GM12878 (cell line): ENCODE measurements at regions not wholly inside any gene's neighbourhood (a gene's known extent, or its start where the extent isn't known, plus 50 kb on each side); places are given as distances from the start of the nearest gene placed in this dataset.

Experiments used
- ATAC-seq: fragments of 200-7000 bp; cut with Tn5 transposase; 3 replicates; pipeline ENCODE4 v1.9.1; 2020; ENCODE audit warnings: mild to moderate bottlenecking, moderate library complexity
- BruUV-seq: library from RNA; stranded (reverse); fragments of 400-500 nt; replicated peaks from 2 replicates; lab custom pipeline; 2021; lab: Mats Ljungman, UMichigan
- CTCF ChIA-PET: fragments of 300-600 bp; sonication (Branson Sonifier 250); formaldehyde crosslinking; extraction: SDS; loops from one replicate; lab custom pipeline; 2021; ENCODE audit warnings: inconsistent platforms; lab: Yijun Ruan, JAX
- POLR2A ChIA-PET: fragments of 350-600 bp; formaldehyde crosslinking; extraction: SDS; loops from one replicate; lab custom pipeline; 2021; ENCODE audit warnings: inconsistent platforms; lab: Charles Lee
- RAD21 ChIA-PET: fragments of 300-600 bp; sonication (Branson Sonifier 250); formaldehyde crosslinking; loops from one replicate; lab custom pipeline; 2023; ENCODE audit warnings: antibody characterized with exemption; ENCODE audit not compliant: unreplicated experiment; lab: Charles Lee
- SMC1A ChIA-PET: fragments of 300-600 bp; sonication (Branson Sonifier 250); formaldehyde crosslinking; loops from one replicate; lab custom pipeline; 2023; ENCODE audit not compliant: unreplicated experiment, uncharacterized antibody; lab: Charles Lee
- DNase-seq: peaks from one replicate; pipeline ENCODE4 v3.0.0-alpha.2; 2011; ENCODE audit warnings: low read depth, low spot score
- FAIRE-seq: peaks from 3 replicates; lab custom pipeline; 2011; peaks lifted over from hg19 to GRCh38; lab: Jason Lieb, UNC
- H2AFZ ChIP-seq: 2 replicates; pipeline ENCODE4 v1.6.0; 2011; ENCODE audit warnings: low read depth, low read length, control low read depth; ENCODE audit not compliant: control insufficient read depth
- H3K27ac ChIP-seq: 2 replicates; pipeline ENCODE4 v1.5.1; 2011; ENCODE audit warnings: control low read depth; ENCODE audit not compliant: control insufficient read depth, insufficient read depth
- H3K27me3 ChIP-seq, 2 experiments: replicated peaks in 1 of 2; 2 replicates each; pipeline versions ENCODE4 v1.6.0 to v1.6.1; 2011; ENCODE audit warnings: low read length in 1 of 2; ENCODE audit not compliant: control insufficient read depth in 2 of 2, insufficient read depth in 2 of 2
- H3K36me3 ChIP-seq, 2 experiments: 2 replicates each; pipeline ENCODE4 v1.5.1; 2011; ENCODE audit warnings: low read length in 1 of 2; ENCODE audit not compliant: control insufficient read depth in 2 of 2, insufficient read depth in 2 of 2
- H3K4me1 ChIP-seq: 2 replicates; pipeline ENCODE4 v1.6.1; 2011; ENCODE audit warnings: mild to moderate bottlenecking, low read length, moderate library complexity, mixed read lengths; ENCODE audit not compliant: control insufficient read depth, insufficient read depth
- H3K4me2 ChIP-seq: 2 replicates; pipeline ENCODE4 v1.6.0; 2011; ENCODE audit warnings: control low read depth; ENCODE audit not compliant: control insufficient read depth, insufficient read depth
- H3K4me3 ChIP-seq: fragments of 200-600 bp; sonication (generic); 2 replicates; pipeline ENCODE4 v1.5.1; 2016
- H3K79me2 ChIP-seq: 2 replicates; pipeline ENCODE4 v1.6.0; 2011; ENCODE audit warnings: low read length; ENCODE audit not compliant: control insufficient read depth, insufficient read depth
- H3K9ac ChIP-seq: 2 replicates; pipeline ENCODE4 v1.8.0; 2011; ENCODE audit warnings: low read length, control low read depth, mixed read lengths; ENCODE audit not compliant: control insufficient read depth, insufficient read depth
- H3K9me3 ChIP-seq: replicated peaks from 3 replicates; pipeline ENCODE4 v1.5.1; 2011; ENCODE audit warnings: mild to moderate bottlenecking, low read length; ENCODE audit not compliant: control insufficient read depth, insufficient read depth
- H4K20me1 ChIP-seq: 2 replicates; pipeline ENCODE4 v1.6.0; 2011; ENCODE audit not compliant: control insufficient read depth, insufficient read depth
- ATF7 ChIP-seq: fragments of 450-650 bp; IDR thresholded peaks from 2 replicates; pipeline ENCODE4 v1.6.1; 2016; ENCODE audit warnings: low read depth, mild to moderate bottlenecking
- CBX5 ChIP-seq: sonication (generic); IDR thresholded peaks from 2 replicates; pipeline ENCODE4 v1.6.1; 2016; ENCODE audit warnings: low read depth, moderate library complexity, mild to moderate bottlenecking, inconsistent platforms
- EGR1 ChIP-seq, 2 experiments: IDR thresholded peaks; 1 replicate in 1 of 2; 2 replicates in 1 of 2; pipeline ENCODE4 v1.6.1; 2011 to 2012; ENCODE audit warnings: low read depth in 2 of 2, low read length in 2 of 2, borderline replicate concordance in 1 of 2, mild to moderate bottlenecking in 1 of 2, moderate library complexity in 1 of 2
- MTA2 ChIP-seq: fragments of 450-650 bp; IDR thresholded peaks from 2 replicates; pipeline ENCODE4 v1.6.1; 2016; ENCODE audit warnings: low read depth, mild to moderate bottlenecking, moderate library complexity
- POLR2AphosphoS5 ChIP-seq: IDR thresholded peaks from 2 replicates; pipeline ENCODE4 v1.6.1; 2011; ENCODE audit warnings: mild to moderate bottlenecking, low read length, inconsistent platforms
- ZNF384 ChIP-seq: IDR thresholded peaks from 2 replicates; pipeline ENCODE4 v1.6.1; 2012; ENCODE audit warnings: low read depth, mild to moderate bottlenecking, low read length, improper control_type of control experiment, borderline replicate concordance
- WGBS: methylation state at CpG from one replicate; pipeline ENCODE4 v1.1.6; 2016; ENCODE audit warnings: low lambda C conversion rate; ENCODE audit not compliant: insufficient replicate concordance, insufficient coverage; ENCODE audit errors: missing lambda C conversion rate; 5-methylcytosine and 5-hydroxymethylcytosine counted together
- in situ Hi-C: fragments of 300-500 bp; cut with MboI; formaldehyde crosslinking; loops from 9 replicates; pipeline ENCODE4 v1.14.3; 2018; ENCODE audit warnings: mixed read lengths
- intact Hi-C: fragments of 100-400 bp; cut with micrococcal nuclease; formaldehyde crosslinking; loops from one replicate; pipeline ENCODE4 v1.14.2; 2022; ENCODE audit not compliant: unreplicated experiment
- TF ChIP-seq, protein P1 (sequence below): fragments of 450-650 bp; IDR thresholded peaks from 2 replicates; pipeline ENCODE4 v1.6.1; 2017; ENCODE audit warnings: mild to moderate bottlenecking, low read depth, inconsistent platforms; ENCODE audit not compliant: poor library complexity, severe bottlenecking

- H3K9me3 ChIP-seq, result peaks cover 2% of the 10 kb centered on the region; the same call in 1 of the 3 replicates
- H3K4me2 ChIP-seq, result no peak overlapping the region
- no TSS peak for BruUV-seq
- no peak overlapping the region for H3K4me3 ChIP-seq
- H3K36me3 ChIP-seq, result no peaks in the 10 kb centered on the region
- no peak for DNase-seq
- no peak for ATAC-seq
- RAD21 ChIA-PET, result no interaction called here
- no peak overlapping the region for H2AFZ ChIP-seq
- H4K20me1 ChIP-seq, result no peaks in the 10 kb centered on the region
- POLR2A ChIA-PET, result interaction anchor here (0.5 kb wide), 1 partner anchor 699 kb away, joined by 3 read pairs; no protein-coding TSS in a partner anchor
- TF ChIP-seq, protein P1, sequence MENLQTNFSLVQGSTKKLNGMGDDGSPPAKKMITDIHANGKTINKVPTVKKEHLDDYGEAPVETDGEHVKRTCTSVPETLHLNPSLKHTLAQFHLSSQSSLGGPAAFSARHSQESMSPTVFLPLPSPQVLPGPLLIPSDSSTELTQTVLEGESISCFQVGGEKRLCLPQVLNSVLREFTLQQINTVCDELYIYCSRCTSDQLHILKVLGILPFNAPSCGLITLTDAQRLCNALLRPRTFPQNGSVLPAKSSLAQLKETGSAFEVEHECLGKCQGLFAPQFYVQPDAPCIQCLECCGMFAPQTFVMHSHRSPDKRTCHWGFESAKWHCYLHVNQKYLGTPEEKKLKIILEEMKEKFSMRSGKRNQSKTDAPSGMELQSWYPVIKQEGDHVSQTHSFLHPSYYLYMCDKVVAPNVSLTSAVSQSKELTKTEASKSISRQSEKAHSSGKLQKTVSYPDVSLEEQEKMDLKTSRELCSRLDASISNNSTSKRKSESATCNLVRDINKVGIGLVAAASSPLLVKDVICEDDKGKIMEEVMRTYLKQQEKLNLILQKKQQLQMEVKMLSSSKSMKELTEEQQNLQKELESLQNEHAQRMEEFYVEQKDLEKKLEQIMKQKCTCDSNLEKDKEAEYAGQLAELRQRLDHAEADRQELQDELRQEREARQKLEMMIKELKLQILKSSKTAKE, result no peak
- TF ChIP-seq EGR1 (IDR thresholded peaks at IDR 0.05; ENCODE audit: borderline replicate concordance in 1 of 2, low read depth in 2 of 2, low read length in 2 of 2) (no peak), ATF7 (no peak), ZNF384 (no peak), MTA2 (no peak), POLR2AphosphoS5 (no peak), CBX5 (no peak)
- intact Hi-C loops, result no loop called here
- in situ Hi-C loops, result no loop called here
- FAIRE-seq, result no peak
- H3K9ac ChIP-seq, result no peak overlapping the region
- no peaks in the 10 kb centered on the region for H3K79me2 ChIP-seq
- H3K4me1 ChIP-seq, result no peaks in the 10 kb centered on the region
- SMC1A ChIA-PET, result interaction anchor here (0.8 to 1.4 kb wide), 2 partner anchors 9 to 122 kb away, joined by 3 to 4 read pairs; no protein-coding TSS in a partner anchor
- CTCF ChIA-PET, result interaction anchor here (0.9 to 1.0 kb wide), 2 partner anchors 8 to 47 kb away, joined by 3 read pairs; no protein-coding TSS in a partner anchor
- 29% methylated on average over 6 of the region's 6 CpGs for WGBS
- no peak overlapping the region for H3K27ac ChIP-seq
- H3K27me3 ChIP-seq, result no peaks in the 10 kb centered on the region
Measured at GRCh38 chr10:44240584-44241205, 144.2 kb downstream of the CXCL12 start.
